HG02798 (cell line): ENCODE measurements at regions not wholly inside any gene's neighbourhood (a gene's known extent, or its start where the extent isn't known, plus 50 kb on each side); places are given as distances from the start of the nearest gene placed in this dataset.
"Not testable (repeated sequence)": the region's sequence is repeated elsewhere in the genome, so short reads cannot be mapped to it uniquely, and the experiment has no call there.

ENCODE experiments used
- ATAC-seq: cut with Tn5 transposase; IDR thresholded peaks from one replicate; pipeline ENCODE4 v1.9.1; 2021; ENCODE audit warnings: mild to moderate bottlenecking; ENCODE audit not compliant: unreplicated experiment, poor library complexity

- no peak for ATAC-seq
These were observed 925.9 kb downstream of the IGSF11 start for GRCh38 chr3:118108769-118109168.

- ATAC-seq = no peak
These were observed 924.4 kb downstream of the IGSF11 start for GRCh38 chr3:118110211-118110610.

GRCh38 chr3:118116991-118117390 is 917.7 kb downstream of the IGSF11 start:
- no peak for ATAC-seq

GRCh38 chr3:118126751-118127150 is 907.9 kb downstream of the IGSF11 start:
- no peak for ATAC-seq

- no peak for ATAC-seq
These were observed 906.7 kb downstream of the IGSF11 start for GRCh38 chr3:118127992-118128391.

- ATAC-seq = no peak
These were observed 905.8 kb downstream of the IGSF11 start for GRCh38 chr3:118128886-118129285.

GRCh38 chr3:118137778-118138177 is 896.9 kb downstream of the IGSF11 start:
- ATAC-seq = no peak

- no peak for ATAC-seq
These were observed 889.7 kb downstream of the IGSF11 start for GRCh38 chr3:118144919-118145318.

- ATAC-seq = no peak
These were observed 887.8 kb downstream of the IGSF11 start for GRCh38 chr3:118146658-118147375.

- no peak for ATAC-seq
These were observed 883.5 kb downstream of the IGSF11 start for GRCh38 chr3:118151164-118151563.

- ATAC-seq = not testable (repeated sequence)
These were observed 871.7 kb downstream of the IGSF11 start for GRCh38 chr3:118162627-118163588.

- no peak for ATAC-seq
These were observed 869.2 kb downstream of the IGSF11 start for GRCh38 chr3:118165413-118165812.

- no peak for ATAC-seq
These were observed 867.1 kb downstream of the IGSF11 start for GRCh38 chr3:118167571-118167970.

GRCh38 chr3:118168175-118168574 is 866.5 kb downstream of the IGSF11 start:
- no peak for ATAC-seq

- ATAC-seq = no peak
These were observed 863.3 kb downstream of the IGSF11 start for GRCh38 chr3:118171236-118171852.

- ATAC-seq = no peak
These were observed 853.8 kb downstream of the IGSF11 start for GRCh38 chr3:118180853-118181252.

- ATAC-seq = no peak
These were observed 853.4 kb downstream of the IGSF11 start for GRCh38 chr3:118181274-118181673.

GRCh38 chr3:118186051-118186450 is 848.6 kb downstream of the IGSF11 start:
- ATAC-seq = no peak

GRCh38 chr3:118187221-118187620 is 847.4 kb downstream of the IGSF11 start:
- no peak for ATAC-seq

- ATAC-seq = no peak
These were observed 838.5 kb downstream of the IGSF11 start for GRCh38 chr3:118196183-118196582.

- ATAC-seq = no peak
These were observed 835.6 kb downstream of the IGSF11 start for GRCh38 chr3:118199044-118199443.
